Spleen (tissue), 11 donors: ENCODE measurements at regions not wholly inside any gene's neighbourhood (a gene's known extent, or its start where the extent isn't known, plus 50 kb on each side); places are given as distances from the start of the nearest gene placed in this dataset.

ENCODE experiments used
- DNase-seq: peaks from one replicate; pipeline ENCODE4 v3.0.0-alpha.2; 2020
- H3K27ac ChIP-seq, 8 donors: fragments of 200-600 bp; sonication (generic) in 7 of 8; 1 replicate in 4 of 8; 2 replicates in 4 of 8; pipeline versions ENCODE4 v1.5.0 to v1.8.0; 2016 to 2021; ENCODE audit warnings: inconsistent platforms in 4 of 8, mild to moderate bottlenecking in 4 of 8, moderate library complexity in 1 of 8
- H3K27me3 ChIP-seq, 7 donors: fragments of 200-600 bp; sonication (generic) in 6 of 7; replicated peaks in 1 of 7; 1 replicate in 4 of 7; 2 replicates in 3 of 7; pipeline versions ENCODE4 v1.5.0 to v1.8.0; 2016 to 2021; ENCODE audit warnings: inconsistent platforms in 3 of 7, mild to moderate bottlenecking in 1 of 7
- H3K36me3 ChIP-seq, 6 donors: fragments of 200-600 bp; sonication (generic) in 5 of 6; 1 replicate in 4 of 6; 2 replicates in 2 of 6; pipeline versions ENCODE4 v1.5.0 to v1.8.0; 2016 to 2021; ENCODE audit warnings: inconsistent platforms in 2 of 6
- H3K4me1 ChIP-seq, 6 donors: fragments of 200-600 bp; sonication (generic) in 5 of 6; 1 replicate in 3 of 6; 2 replicates in 3 of 6; pipeline versions ENCODE4 v1.5.0 to v1.8.0; 2016 to 2021; ENCODE audit warnings: inconsistent platforms in 3 of 6
- H3K4me3 ChIP-seq, 8 donors: fragments of 200-600 bp; sonication (generic) in 7 of 8; 1 replicate in 4 of 8; 2 replicates in 4 of 8; pipeline versions ENCODE4 v1.5.0 to v1.8.0; 2016 to 2021; ENCODE audit warnings: inconsistent platforms in 4 of 8, mild to moderate bottlenecking in 4 of 8, moderate library complexity in 2 of 8
- H3K9me3 ChIP-seq, 8 donors: fragments of 200-600 bp; sonication (generic) in 7 of 8; 1 replicate in 4 of 8; 2 replicates in 4 of 8; pipeline versions ENCODE4 v1.5.0 to v1.8.0; 2016 to 2021; ENCODE audit warnings: inconsistent platforms in 4 of 8
- POLR2A ChIP-seq, 3 donors: fragments of 450-650 bp; IDR thresholded peaks; one replicate each; pipeline ENCODE4 v1.5.1; 2017; ENCODE audit warnings: antibody characterized with exemption in 3 of 3, mild to moderate bottlenecking in 1 of 3
- POLR2AphosphoS5 ChIP-seq, 3 donors: sonication (generic); formaldehyde crosslinking; IDR thresholded peaks; one replicate each; pipeline ENCODE4 v1.5.1; 2017; ENCODE audit warnings: antibody characterized with exemption in 3 of 3
- WGBS, 5 donors: extraction: QIAGEN DNeasy Blood & Tissue Kit in 3 of 5; methylation state at CpG; one replicate each; pipeline versions ENCODE4 v1.1.5 to v1.1.7; 2013 to 2018; 5-methylcytosine and 5-hydroxymethylcytosine counted together
- intact Hi-C: fragments of 100-400 bp; cut with DNase I; formaldehyde crosslinking; loops from one replicate; pipeline ENCODE4 v1.15.0; 2023; ENCODE audit warnings: low total_unique reads
- TF ChIP-seq, protein P1 (sequence below), 11 experiments: fragments of 200-600 bp in 7 of 11; fragments of 450-650 bp in 4 of 11; sonication (generic) in 4 of 11; IDR thresholded peaks in 8 of 11; conservative IDR thresholded peaks in 3 of 11; 1 replicate in 7 of 11; 2 replicates in 4 of 11; pipeline versions ENCODE4 v1.4.0 to v1.8.0; 2016 to 2021; ENCODE audit warnings: antibody characterized with exemption in 11 of 11, inconsistent platforms in 4 of 11, mild to moderate bottlenecking in 1 of 11
- donor health status: healthy with polysubstance abuse.
- donor health status: DM: no; HTN: no; CAD: no; lungs with moderate emphysema.
- donor health status: DM: no; HTN: no; CAD: no.
- donor health status: Bipolar disorder and iron deficiency.
- donor health status: healthy.
- donor health status: DM: no; HTN: no; CAD: no.
- donor health status: DM: yes; HTN: yes; CAD: no.

DNA sequence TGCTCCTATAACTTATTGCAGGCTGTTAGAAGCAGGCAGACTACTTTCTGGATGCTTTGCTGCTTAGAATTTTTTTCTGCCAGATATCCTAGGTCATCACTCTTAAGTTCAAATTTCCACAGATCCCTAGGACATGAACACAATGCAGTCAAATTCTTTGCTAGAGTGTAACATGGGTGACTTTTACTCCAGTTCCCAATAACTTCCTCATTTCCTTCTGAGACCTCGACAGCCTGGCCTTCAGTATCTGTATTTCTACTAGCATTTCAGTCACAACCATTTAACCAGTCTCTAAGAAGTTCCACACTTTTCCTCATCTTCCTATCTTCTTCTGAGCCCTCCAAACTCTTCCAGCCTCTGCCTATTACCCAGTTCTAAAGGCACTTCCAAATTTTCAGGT, 60.4 kb upstream of the ZBED5 start:
- TF ChIP-seq, protein P1, sequence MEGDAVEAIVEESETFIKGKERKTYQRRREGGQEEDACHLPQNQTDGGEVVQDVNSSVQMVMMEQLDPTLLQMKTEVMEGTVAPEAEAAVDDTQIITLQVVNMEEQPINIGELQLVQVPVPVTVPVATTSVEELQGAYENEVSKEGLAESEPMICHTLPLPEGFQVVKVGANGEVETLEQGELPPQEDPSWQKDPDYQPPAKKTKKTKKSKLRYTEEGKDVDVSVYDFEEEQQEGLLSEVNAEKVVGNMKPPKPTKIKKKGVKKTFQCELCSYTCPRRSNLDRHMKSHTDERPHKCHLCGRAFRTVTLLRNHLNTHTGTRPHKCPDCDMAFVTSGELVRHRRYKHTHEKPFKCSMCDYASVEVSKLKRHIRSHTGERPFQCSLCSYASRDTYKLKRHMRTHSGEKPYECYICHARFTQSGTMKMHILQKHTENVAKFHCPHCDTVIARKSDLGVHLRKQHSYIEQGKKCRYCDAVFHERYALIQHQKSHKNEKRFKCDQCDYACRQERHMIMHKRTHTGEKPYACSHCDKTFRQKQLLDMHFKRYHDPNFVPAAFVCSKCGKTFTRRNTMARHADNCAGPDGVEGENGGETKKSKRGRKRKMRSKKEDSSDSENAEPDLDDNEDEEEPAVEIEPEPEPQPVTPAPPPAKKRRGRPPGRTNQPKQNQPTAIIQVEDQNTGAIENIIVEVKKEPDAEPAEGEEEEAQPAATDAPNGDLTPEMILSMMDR (IDR thresholded peaks at IDR 0.05 in 8 of 11, conservative IDR thresholded peaks at IDR 0.05 in 3 of 11), result no peak
- TF ChIP-seq POLR2A (IDR thresholded peaks at IDR 0.05) (no peak), POLR2AphosphoS5 (IDR thresholded peaks at IDR 0.05) (no peak)
- Histone ChIP-seq H3K4me1 (peaks cover 0 to 11% (median 0%) of the 10 kb centered on the region in 6 donors), H3K4me3 (no peak overlapping the region), H3K27ac (no peak overlapping the region), H3K27me3 (no peaks in the 10 kb centered on the region), H3K9me3 (peaks cover 0 to 13% (median 0%) of the 10 kb centered on the region in 8 donors), H3K36me3 (no peaks in the 10 kb centered on the region)
- intact Hi-C loops, result no loop called here
- 24 to 57% (median 34%) methylated on average over 1 of the region's 1 CpG for WGBS, 5 donors
- DNase-seq, result no peak

GRCh38 chr11:10917802-10918201, 59.9 kb upstream of the ZBED5 start:
- Histone ChIP-seq H3K4me1 (peaks cover 0 to 11% (median 0%) of the 10 kb centered on the region in 6 donors), H3K36me3 (no peaks in the 10 kb centered on the region), H3K4me3 (no peak overlapping the region), H3K27me3 (no peaks in the 10 kb centered on the region), H3K27ac (no peak overlapping the region), H3K9me3 (peaks cover 0 to 13% (median 0%) of the 10 kb centered on the region in 8 donors)
- 30 to 96% (median 51%) methylated on average over 1 of the region's 1 CpG for WGBS, 5 donors
- TF ChIP-seq, protein P1 (IDR thresholded peaks at IDR 0.05 in 8 of 11, conservative IDR thresholded peaks at IDR 0.05 in 3 of 11), result no peak
- TF ChIP-seq POLR2A (IDR thresholded peaks at IDR 0.05) (no peak), POLR2AphosphoS5 (IDR thresholded peaks at IDR 0.05) (no peak)
- no peak for DNase-seq
- intact Hi-C loops, result no loop called here

DNA sequence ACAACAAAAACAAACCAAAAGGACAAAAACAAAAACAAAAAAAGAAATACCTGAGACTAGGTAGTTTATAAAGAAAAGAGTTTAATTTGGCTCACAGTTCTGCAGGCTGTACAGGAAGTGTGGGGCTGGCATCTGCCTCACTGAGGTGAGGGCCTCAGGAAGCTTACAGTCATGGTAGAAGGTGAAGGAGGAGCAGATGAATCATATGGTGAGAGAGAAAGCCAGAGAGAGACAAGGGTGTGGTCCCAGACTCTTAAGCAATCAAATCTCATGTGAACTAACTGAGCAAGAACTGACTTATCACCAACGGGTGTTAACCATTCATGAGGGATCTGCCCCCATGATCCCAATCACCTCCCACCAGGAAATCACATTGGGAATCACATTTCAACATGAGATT, 58.8 kb upstream of the ZBED5 start:
- DNase-seq, result no peak
- H3K4me1 ChIP-seq, result peaks cover 0 to 11% (median 0%) of the 10 kb centered on the region in 6 donors
- no peaks in the 10 kb centered on the region for H3K27me3 ChIP-seq
- H3K27ac ChIP-seq, result no peak overlapping the region
- peaks cover 0 to 13% (median 0%) of the 10 kb centered on the region in 8 donors for H3K9me3 ChIP-seq
- intact Hi-C loops, result no loop called here
- no peak overlapping the region for H3K4me3 ChIP-seq
- WGBS, 5 donors, result 0% methylated on average over 1 of the region's 1 CpG; no CpG with 5 or more reads in 1 of the 5 donors
- TF ChIP-seq, protein P1 (IDR thresholded peaks at IDR 0.05 in 8 of 11, conservative IDR thresholded peaks at IDR 0.05 in 3 of 11), result no peak
- TF ChIP-seq POLR2A (IDR thresholded peaks at IDR 0.05) (no peak), POLR2AphosphoS5 (IDR thresholded peaks at IDR 0.05) (no peak)
- H3K36me3 ChIP-seq, result no peaks in the 10 kb centered on the region

DNA sequence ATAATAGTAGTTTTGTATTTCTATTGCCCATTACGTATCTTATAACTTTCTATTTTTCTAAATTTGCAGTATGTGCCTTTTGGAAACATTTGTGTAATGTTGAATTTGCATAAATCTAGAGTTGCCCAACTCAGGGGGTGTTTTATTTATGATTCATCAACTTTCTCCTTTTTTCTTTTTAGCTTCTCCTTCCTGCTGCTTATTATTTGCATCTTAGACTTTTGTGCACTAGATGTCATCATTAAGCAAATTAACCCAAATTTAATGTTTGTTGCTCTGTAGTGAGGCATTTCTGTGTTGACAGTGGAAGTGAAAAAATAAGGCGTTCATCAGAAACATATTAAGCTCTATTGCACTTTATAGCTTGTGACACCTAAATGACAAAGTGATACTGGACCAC, 56.2 kb upstream of the ZBED5 start:
- 68 to 75% (median 73%) methylated on average over 2 of the region's 2 CpGs for WGBS, 5 donors
- intact Hi-C loops, result no loop called here

More for the DNA sequence above, 56.2 kb upstream of the ZBED5 start:
- Histone ChIP-seq H3K4me3 (no peak overlapping the region), H3K27ac (no peak overlapping the region), H3K9me3 (peaks cover 0 to 13% (median 0%) of the 10 kb centered on the region in 8 donors), H3K36me3 (no peaks in the 10 kb centered on the region), H3K27me3 (no peaks in the 10 kb centered on the region), H3K4me1 (peaks cover 0 to 5% (median 0%) of the 10 kb centered on the region in 6 donors)
- TF ChIP-seq, protein P1 (IDR thresholded peaks at IDR 0.05 in 8 of 11, conservative IDR thresholded peaks at IDR 0.05 in 3 of 11), result no peak
- TF ChIP-seq POLR2A (IDR thresholded peaks at IDR 0.05) (no peak), POLR2AphosphoS5 (IDR thresholded peaks at IDR 0.05) (no peak)
- DNase-seq, result no peak
